ENCODE measurements at regions not wholly inside any gene's neighbourhood (a gene's known extent, or its start where the extent isn't known, plus 50 kb on each side); places are given as distances from the start of the nearest gene placed in this dataset.
"Not testable (repeated sequence)": the region's sequence is repeated elsewhere in the genome, so short reads cannot be mapped to it uniquely, and the experiment has no call there.

- Mint-ChIP-seq H3K9me3 (no peaks in the 10 kb centered on the region), H3K27me3 (no peaks in the 10 kb centered on the region), H3K4me3 (no peak overlapping the region), H3K4me1 (ENCODE audit: low read depth) (no peaks in the 10 kb centered on the region), H3K36me3 (ENCODE audit: low read depth) (no peaks in the 10 kb centered on the region), H3K27ac (no peak overlapping the region)
- no peak for DNase-seq
These were observed 427.0 kb upstream of the KLF12 start for GRCh38 chr13:74561155-74561554.

DNA sequence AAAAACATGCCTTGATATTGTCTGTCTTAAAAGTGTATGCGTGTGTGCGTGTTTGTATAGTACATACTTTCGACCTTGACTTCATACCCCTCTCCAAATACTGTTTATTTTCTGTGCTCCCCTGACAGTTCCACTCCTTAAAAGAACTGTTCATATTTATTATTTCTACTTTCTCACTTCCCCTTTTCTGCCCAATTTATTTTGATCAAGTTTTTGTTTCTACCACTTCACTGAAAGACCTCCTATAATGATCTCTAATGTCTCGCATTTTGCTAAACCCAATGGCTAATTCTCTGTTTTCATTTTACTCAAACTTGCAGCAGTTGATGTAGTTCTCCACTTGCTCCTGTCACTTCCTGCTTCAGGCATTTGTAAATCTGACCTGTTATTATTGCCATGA is 426.1 kb upstream of the KLF12 start:
- H3K27ac Mint-ChIP-seq = no peak overlapping the region
- no peak for DNase-seq
- no peaks in the 10 kb centered on the region for H3K9me3 Mint-ChIP-seq
- H3K36me3 Mint-ChIP-seq (ENCODE audit: low read depth) = no peaks in the 10 kb centered on the region
- H3K27me3 Mint-ChIP-seq = no peaks in the 10 kb centered on the region
- H3K4me1 Mint-ChIP-seq (ENCODE audit: low read depth) = no peaks in the 10 kb centered on the region
- no peak overlapping the region for H3K4me3 Mint-ChIP-seq

- Mint-ChIP-seq H3K4me3 (no peak overlapping the region), H3K27ac (no peak overlapping the region), H3K27me3 (no peaks in the 10 kb centered on the region), H3K36me3 (ENCODE audit: low read depth) (no peaks in the 10 kb centered on the region), H3K4me1 (ENCODE audit: low read depth) (no peaks in the 10 kb centered on the region), H3K9me3 (no peaks in the 10 kb centered on the region)
- DNase-seq = no peak
These were observed 423.7 kb upstream of the KLF12 start for GRCh38 chr13:74557870-74558269.

- H3K9me3 Mint-ChIP-seq = no peaks in the 10 kb centered on the region
- H3K4me1 Mint-ChIP-seq (ENCODE audit: low read depth) = no peaks in the 10 kb centered on the region
- H3K4me3 Mint-ChIP-seq = no peak overlapping the region
- H3K27ac Mint-ChIP-seq = no peak overlapping the region
- H3K27me3 Mint-ChIP-seq = no peaks in the 10 kb centered on the region
- no peak for DNase-seq
- no peaks in the 10 kb centered on the region for H3K36me3 Mint-ChIP-seq (ENCODE audit: low read depth)
These were observed 421.6 kb upstream of the KLF12 start for GRCh38 chr13:74555651-74556420.

DNA sequence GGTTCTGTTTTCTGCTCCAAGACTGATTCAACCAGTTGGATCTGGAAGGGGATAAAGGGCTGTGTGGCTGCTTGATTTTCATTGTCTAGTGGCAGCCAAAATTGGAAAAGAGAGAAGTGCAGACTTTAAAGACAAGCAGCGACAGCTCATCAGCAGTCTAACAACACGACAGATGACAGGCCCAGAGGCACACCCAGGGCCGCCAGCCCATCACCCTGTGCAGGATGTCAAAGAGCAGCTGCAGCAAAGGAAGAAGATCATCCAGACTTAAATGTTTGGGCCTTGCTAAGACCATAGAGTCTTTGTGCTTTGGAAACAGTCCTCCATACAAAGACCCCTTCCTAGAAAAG is 421.0 kb upstream of the KLF12 start:
- Mint-ChIP-seq H3K4me3 (no peak overlapping the region), H3K36me3 (ENCODE audit: low read depth) (no peaks in the 10 kb centered on the region), H3K4me1 (ENCODE audit: low read depth) (peaks cover 2% of the 10 kb centered on the region), H3K27ac (no peak overlapping the region), H3K27me3 (no peaks in the 10 kb centered on the region), H3K9me3 (no peaks in the 10 kb centered on the region)
- DNase-seq = no peak

GRCh38 chr13:74554569-74555275 is 420.5 kb upstream of the KLF12 start:
- peaks cover 7% of the 10 kb centered on the region for H3K4me1 Mint-ChIP-seq (ENCODE audit: low read depth)
- H3K36me3 Mint-ChIP-seq (ENCODE audit: low read depth) = no peaks in the 10 kb centered on the region
- no peak overlapping the region for H3K4me3 Mint-ChIP-seq
- H3K27me3 Mint-ChIP-seq = no peaks in the 10 kb centered on the region
- DNase-seq = no peak
- H3K9me3 Mint-ChIP-seq = no peaks in the 10 kb centered on the region
- no peak overlapping the region for H3K27ac Mint-ChIP-seq

DNA sequence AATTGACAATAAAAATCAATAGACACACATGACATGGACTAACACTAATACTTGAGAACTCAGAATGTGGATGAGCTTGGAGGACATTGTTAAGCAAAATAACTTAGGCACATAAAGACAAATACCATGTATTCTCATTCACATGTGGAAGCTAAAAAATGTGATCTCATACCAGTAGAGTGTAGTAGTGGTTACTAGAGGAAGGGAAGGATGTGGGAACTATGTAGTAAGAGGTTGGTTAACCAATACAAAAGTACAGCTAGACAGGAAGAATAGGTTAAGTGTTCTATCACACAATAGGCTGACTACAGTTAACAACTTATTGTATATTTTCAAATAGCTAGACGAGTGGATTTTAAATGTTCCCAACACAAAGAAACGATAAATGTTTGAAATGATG is 415.8 kb upstream of the KLF12 start:
- Mint-ChIP-seq H3K27ac (no peak overlapping the region), H3K9me3 (no peaks in the 10 kb centered on the region), H3K4me1 (ENCODE audit: low read depth) (peaks cover 11% of the 10 kb centered on the region), H3K27me3 (no peaks in the 10 kb centered on the region), H3K36me3 (ENCODE audit: low read depth) (no peaks in the 10 kb centered on the region), H3K4me3 (no peak overlapping the region)
- DNase-seq = no peak

- not testable (repeated sequence) for H3K4me1 Mint-ChIP-seq (ENCODE audit: low read depth); H3K4me3 Mint-ChIP-seq; H3K27me3 Mint-ChIP-seq; H3K27ac Mint-ChIP-seq; H3K36me3 Mint-ChIP-seq (ENCODE audit: low read depth); DNase-seq; H3K9me3 Mint-ChIP-seq
These were observed 402.4 kb upstream of the KLF12 start for GRCh38 chr13:74536649-74537048.

DNA sequence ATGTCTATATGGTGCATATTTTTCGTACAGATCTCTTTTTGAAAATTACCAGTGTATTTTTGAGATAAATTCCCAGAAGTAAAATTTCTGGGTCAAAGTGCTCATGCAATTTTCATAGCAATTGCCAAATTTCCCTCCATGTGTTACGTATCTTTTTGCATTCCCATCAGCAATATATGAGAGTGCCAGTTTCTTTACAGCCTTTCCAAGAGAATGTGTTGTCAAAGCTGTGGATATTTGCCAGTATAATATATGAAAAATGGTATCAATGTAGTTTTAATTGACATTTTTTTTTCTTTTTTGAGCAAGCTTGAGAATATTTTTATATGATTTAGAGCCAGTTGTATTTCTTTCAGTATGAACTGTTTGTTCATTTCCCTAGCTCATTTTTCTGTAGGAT is 399.0 kb upstream of the KLF12 start:
- no peaks in the 10 kb centered on the region for H3K36me3 Mint-ChIP-seq (ENCODE audit: low read depth)
- no peak overlapping the region for H3K4me3 Mint-ChIP-seq
- H3K4me1 Mint-ChIP-seq (ENCODE audit: low read depth) = no peaks in the 10 kb centered on the region
- no peak overlapping the region for H3K27ac Mint-ChIP-seq
- peaks cover 3% of the 10 kb centered on the region for H3K27me3 Mint-ChIP-seq
- DNase-seq = no peak
- no peaks in the 10 kb centered on the region for H3K9me3 Mint-ChIP-seq

GRCh38 chr13:74530011-74530410 is 395.8 kb upstream of the KLF12 start:
- no peaks in the 10 kb centered on the region for H3K4me1 Mint-ChIP-seq (ENCODE audit: low read depth)
- H3K36me3 Mint-ChIP-seq (ENCODE audit: low read depth) = no peaks in the 10 kb centered on the region
- H3K4me3 Mint-ChIP-seq = no peak overlapping the region
- no peaks in the 10 kb centered on the region for H3K27me3 Mint-ChIP-seq
- no peak for DNase-seq
- H3K27ac Mint-ChIP-seq = no peak overlapping the region
- H3K9me3 Mint-ChIP-seq = no peaks in the 10 kb centered on the region

- H3K27me3 Mint-ChIP-seq = no peaks in the 10 kb centered on the region
- H3K27ac Mint-ChIP-seq = no peak overlapping the region
- no peak overlapping the region for H3K4me3 Mint-ChIP-seq
- H3K36me3 Mint-ChIP-seq (ENCODE audit: low read depth) = no peaks in the 10 kb centered on the region
- no peaks in the 10 kb centered on the region for H3K4me1 Mint-ChIP-seq (ENCODE audit: low read depth)
- DNase-seq = no peak
- H3K9me3 Mint-ChIP-seq = no peaks in the 10 kb centered on the region
These were observed 394.7 kb upstream of the KLF12 start for GRCh38 chr13:74528734-74529513.

GRCh38 chr13:74523057-74523456 is 388.9 kb upstream of the KLF12 start:
- no peaks in the 10 kb centered on the region for H3K4me1 Mint-ChIP-seq (ENCODE audit: low read depth)
- DNase-seq = no peak
- H3K36me3 Mint-ChIP-seq (ENCODE audit: low read depth) = no peaks in the 10 kb centered on the region
- no peak overlapping the region for H3K27ac Mint-ChIP-seq
- H3K9me3 Mint-ChIP-seq = no peaks in the 10 kb centered on the region
- no peak overlapping the region for H3K4me3 Mint-ChIP-seq
- H3K27me3 Mint-ChIP-seq = no peaks in the 10 kb centered on the region

- Mint-ChIP-seq H3K27ac (no peak overlapping the region), H3K9me3 (peaks cover 6% of the 10 kb centered on the region), H3K4me1 (ENCODE audit: low read depth) (no peaks in the 10 kb centered on the region), H3K4me3 (no peak overlapping the region), H3K36me3 (ENCODE audit: low read depth) (no peaks in the 10 kb centered on the region), H3K27me3 (no peaks in the 10 kb centered on the region)
- DNase-seq = no peak
These were observed 377.3 kb upstream of the KLF12 start for GRCh38 chr13:74511523-74511922.

GRCh38 chr13:74487091-74487722 is 353.0 kb upstream of the KLF12 start:
- H3K36me3 Mint-ChIP-seq (ENCODE audit: low read depth) = no peaks in the 10 kb centered on the region
- H3K4me3 Mint-ChIP-seq = no peak overlapping the region
- no peaks in the 10 kb centered on the region for H3K9me3 Mint-ChIP-seq
- H3K27ac Mint-ChIP-seq = no peak overlapping the region
- H3K27me3 Mint-ChIP-seq = peaks cover 6% of the 10 kb centered on the region
- DNase-seq = no peak
- H3K4me1 Mint-ChIP-seq (ENCODE audit: low read depth) = peaks cover 4% of the 10 kb centered on the region
